Thyroid gland (tissue), 4 donors: ENCODE measurements at regions not wholly inside any gene's neighbourhood (a gene's known extent, or its start where the extent isn't known, plus 50 kb on each side); places are given as distances from the start of the nearest gene placed in this dataset.

Experiments used
- POLR2A ChIP-seq, 2 donors: fragments of 450-650 bp; IDR thresholded peaks; one replicate each; pipeline ENCODE4 v1.6.1; 2017; ENCODE audit warnings: antibody characterized with exemption in 2 of 2, mild to moderate bottlenecking in 2 of 2, moderate library complexity in 1 of 2
- TF ChIP-seq, protein P1 (sequence below), 6 experiments: fragments of 200-600 bp in 3 of 6; fragments of 450-650 bp in 3 of 6; sonication (generic) in 3 of 6; IDR thresholded peaks; one replicate each; pipeline ENCODE4 v1.5.1; 2016 to 2019; ENCODE audit warnings: antibody characterized with exemption in 6 of 6, mild to moderate bottlenecking in 2 of 6, inconsistent platforms in 1 of 6, moderate library complexity in 1 of 6

DNA sequence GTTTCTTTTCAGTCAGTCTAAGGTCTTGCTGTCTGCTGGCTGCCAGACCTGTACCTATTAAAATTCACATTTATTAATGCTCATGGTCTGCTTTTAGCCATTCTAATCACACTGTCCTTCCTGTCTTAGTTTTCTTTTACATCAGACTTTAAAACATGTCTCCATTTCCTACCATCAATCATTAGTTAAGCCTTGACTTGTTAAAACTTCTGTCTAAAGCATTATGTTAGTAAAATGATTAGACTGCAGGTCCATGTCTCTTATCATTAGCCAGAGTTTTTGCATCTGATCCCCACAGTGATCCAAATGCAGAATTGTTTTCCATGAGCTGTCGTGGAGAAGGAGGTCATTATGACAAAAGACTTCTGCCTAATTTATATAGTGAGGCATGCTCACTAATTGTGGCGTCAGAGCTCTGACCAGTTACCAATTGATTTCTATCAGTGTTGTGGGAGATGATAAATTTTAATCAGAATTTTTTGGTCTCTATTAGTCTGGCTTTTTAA lies 226.5 kb downstream of the DKK1 start:
- TF ChIP-seq, protein P1, sequence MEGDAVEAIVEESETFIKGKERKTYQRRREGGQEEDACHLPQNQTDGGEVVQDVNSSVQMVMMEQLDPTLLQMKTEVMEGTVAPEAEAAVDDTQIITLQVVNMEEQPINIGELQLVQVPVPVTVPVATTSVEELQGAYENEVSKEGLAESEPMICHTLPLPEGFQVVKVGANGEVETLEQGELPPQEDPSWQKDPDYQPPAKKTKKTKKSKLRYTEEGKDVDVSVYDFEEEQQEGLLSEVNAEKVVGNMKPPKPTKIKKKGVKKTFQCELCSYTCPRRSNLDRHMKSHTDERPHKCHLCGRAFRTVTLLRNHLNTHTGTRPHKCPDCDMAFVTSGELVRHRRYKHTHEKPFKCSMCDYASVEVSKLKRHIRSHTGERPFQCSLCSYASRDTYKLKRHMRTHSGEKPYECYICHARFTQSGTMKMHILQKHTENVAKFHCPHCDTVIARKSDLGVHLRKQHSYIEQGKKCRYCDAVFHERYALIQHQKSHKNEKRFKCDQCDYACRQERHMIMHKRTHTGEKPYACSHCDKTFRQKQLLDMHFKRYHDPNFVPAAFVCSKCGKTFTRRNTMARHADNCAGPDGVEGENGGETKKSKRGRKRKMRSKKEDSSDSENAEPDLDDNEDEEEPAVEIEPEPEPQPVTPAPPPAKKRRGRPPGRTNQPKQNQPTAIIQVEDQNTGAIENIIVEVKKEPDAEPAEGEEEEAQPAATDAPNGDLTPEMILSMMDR (IDR thresholded peaks at IDR 0.05), result no peak
- TF ChIP-seq POLR2A (IDR thresholded peaks at IDR 0.05), result no peak
